ENCODE measurements at regions not wholly inside any gene's neighbourhood (a gene's known extent, or its start where the extent isn't known, plus 50 kb on each side); places are given as distances from the start of the nearest gene placed in this dataset.

DNA sequence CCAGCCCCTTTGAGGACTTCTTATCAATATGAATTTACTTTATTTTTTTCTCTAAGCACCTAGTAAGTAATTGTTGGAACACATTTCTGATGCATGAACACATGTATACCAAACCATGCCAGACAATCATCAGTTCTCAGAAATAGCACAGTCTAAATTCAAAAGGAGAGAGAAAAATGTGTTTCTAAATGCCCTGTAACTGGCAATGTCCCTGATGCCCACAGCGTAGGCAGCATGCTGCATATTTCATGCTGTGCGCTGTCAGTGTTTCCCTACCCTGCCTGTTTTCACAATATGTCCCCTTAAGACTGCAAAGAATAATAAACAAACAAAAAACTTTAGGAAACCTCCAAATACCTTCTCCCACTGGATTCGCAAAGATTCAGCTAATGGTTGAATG is 881.0 kb upstream of the CHAC2 start:
- no peaks in the 10 kb centered on the region for H3K9me3 ChIP-seq
- TF ChIP-seq, protein P1, sequence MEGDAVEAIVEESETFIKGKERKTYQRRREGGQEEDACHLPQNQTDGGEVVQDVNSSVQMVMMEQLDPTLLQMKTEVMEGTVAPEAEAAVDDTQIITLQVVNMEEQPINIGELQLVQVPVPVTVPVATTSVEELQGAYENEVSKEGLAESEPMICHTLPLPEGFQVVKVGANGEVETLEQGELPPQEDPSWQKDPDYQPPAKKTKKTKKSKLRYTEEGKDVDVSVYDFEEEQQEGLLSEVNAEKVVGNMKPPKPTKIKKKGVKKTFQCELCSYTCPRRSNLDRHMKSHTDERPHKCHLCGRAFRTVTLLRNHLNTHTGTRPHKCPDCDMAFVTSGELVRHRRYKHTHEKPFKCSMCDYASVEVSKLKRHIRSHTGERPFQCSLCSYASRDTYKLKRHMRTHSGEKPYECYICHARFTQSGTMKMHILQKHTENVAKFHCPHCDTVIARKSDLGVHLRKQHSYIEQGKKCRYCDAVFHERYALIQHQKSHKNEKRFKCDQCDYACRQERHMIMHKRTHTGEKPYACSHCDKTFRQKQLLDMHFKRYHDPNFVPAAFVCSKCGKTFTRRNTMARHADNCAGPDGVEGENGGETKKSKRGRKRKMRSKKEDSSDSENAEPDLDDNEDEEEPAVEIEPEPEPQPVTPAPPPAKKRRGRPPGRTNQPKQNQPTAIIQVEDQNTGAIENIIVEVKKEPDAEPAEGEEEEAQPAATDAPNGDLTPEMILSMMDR (IDR thresholded peaks at IDR 0.05; ENCODE audit: low read depth, low read length) = no peak
- no peaks in the 10 kb centered on the region for H3K4me1 ChIP-seq
- DNase-seq = no peak
- H3K4me3 ChIP-seq (ENCODE audit: low read depth, low read length) = no peak overlapping the region
- no peaks in the 10 kb centered on the region for H3K36me3 ChIP-seq
- H3K27me3 ChIP-seq = no peaks in the 10 kb centered on the region

DNA sequence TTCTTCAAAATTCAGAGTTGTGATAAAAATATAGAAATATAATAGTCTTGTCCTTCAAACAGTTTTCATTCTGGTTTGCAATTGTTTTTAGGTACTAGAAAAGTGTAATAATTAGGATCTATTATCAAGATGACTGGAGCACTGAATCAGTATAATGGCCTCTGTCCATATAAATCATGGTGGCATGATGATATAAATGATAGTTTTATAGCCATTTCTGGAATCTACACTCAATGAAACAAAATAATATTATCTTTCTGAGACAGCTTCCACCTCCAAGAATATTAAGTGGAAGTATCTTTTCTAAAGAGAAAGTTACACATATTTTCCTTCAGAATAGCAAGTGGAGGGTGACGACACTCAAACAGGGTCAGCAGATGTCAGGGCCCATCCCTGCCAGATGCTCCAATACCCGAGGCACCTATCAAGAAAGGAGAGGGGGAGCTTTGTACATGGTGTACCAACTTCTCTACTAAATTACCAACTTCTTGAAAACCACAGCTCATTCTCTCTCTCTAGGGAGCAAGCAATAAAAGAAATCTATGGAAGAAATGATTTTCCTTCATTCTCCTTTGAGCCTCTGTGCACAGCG is 882.7 kb upstream of the CHAC2 start:
- Histone ChIP-seq H3K4me1 (no peaks in the 10 kb centered on the region), H3K9me3 (no peaks in the 10 kb centered on the region), H3K27me3 (no peaks in the 10 kb centered on the region), H3K4me3 (ENCODE audit: low read depth, low read length) (no peak overlapping the region), H3K36me3 (no peaks in the 10 kb centered on the region)
- TF ChIP-seq, protein P1 (IDR thresholded peaks at IDR 0.05; ENCODE audit: low read depth, low read length) = no peak
- no peak for DNase-seq

DNA sequence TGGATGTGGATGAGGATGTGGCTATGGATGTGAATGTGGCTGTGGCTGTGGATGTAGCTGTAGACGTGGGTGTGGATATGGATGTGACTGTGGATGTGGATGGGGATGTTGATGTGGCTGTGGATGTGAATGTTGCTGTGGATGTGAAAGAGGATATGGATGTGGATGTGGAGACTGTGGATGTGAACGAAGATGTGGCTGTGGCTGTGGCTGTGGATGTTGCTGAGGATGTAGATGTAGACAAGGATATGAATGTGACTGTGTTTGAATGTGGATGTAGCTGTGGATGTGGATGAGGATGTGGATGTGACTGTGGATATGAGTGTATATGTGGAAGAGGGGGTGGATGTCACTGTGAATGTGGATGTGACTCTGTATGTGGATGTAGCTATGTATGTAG is 884.6 kb upstream of the CHAC2 start:
- no peaks in the 10 kb centered on the region for H3K9me3 ChIP-seq
- no peaks in the 10 kb centered on the region for H3K36me3 ChIP-seq
- TF ChIP-seq, protein P1 (IDR thresholded peaks at IDR 0.05; ENCODE audit: low read depth, low read length) = no peak
- no peak overlapping the region for H3K4me3 ChIP-seq (ENCODE audit: low read depth, low read length)
- no peaks in the 10 kb centered on the region for H3K27me3 ChIP-seq
- H3K4me1 ChIP-seq = no peaks in the 10 kb centered on the region
- no peak for DNase-seq

DNA sequence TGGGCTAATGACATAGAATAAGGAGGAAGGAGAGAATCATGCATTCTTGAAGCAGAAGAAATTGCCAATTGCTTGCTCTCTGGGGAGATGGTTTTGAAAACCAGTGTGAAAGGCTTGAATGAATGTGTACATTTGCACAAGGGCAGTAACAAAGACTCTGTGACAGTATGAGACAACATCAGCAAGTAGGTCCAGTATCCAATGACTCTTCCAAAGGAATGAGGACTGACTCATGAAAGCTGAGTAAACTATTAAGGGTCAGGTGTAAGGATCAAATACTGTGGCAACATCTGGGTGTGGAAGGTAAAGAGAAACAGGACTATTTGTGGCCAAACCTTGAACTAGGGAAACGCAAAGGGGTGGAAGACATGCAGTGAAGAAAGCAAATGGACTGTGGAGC is 886.0 kb upstream of the CHAC2 start:
- no peaks in the 10 kb centered on the region for H3K27me3 ChIP-seq
- TF ChIP-seq, protein P1 (IDR thresholded peaks at IDR 0.05; ENCODE audit: low read depth, low read length) = no peak
- no peak for DNase-seq
- H3K9me3 ChIP-seq = no peaks in the 10 kb centered on the region
- no peaks in the 10 kb centered on the region for H3K36me3 ChIP-seq
- H3K4me3 ChIP-seq (ENCODE audit: low read depth, low read length) = no peak overlapping the region
- H3K4me1 ChIP-seq = no peaks in the 10 kb centered on the region

DNA sequence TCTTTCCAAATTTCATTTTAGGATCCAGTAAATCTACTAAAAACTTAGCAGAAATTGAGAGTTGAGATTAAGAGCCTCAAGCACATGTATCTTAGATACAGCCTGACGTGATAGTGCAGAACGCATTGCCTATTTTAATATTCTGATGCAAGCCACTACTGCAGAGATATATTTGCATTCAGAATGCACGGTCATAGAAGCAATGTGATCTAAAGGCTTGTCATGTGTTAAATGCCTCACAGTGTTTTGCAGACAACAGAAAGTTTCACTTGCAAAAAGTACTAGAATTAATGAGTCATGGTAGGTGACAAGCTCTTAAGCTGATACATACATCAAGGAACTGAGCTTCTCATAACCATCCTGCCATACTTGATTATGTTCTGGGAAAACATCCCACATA is 886.7 kb upstream of the CHAC2 start:
- no peak overlapping the region for H3K4me3 ChIP-seq (ENCODE audit: low read depth, low read length)
- no peaks in the 10 kb centered on the region for H3K27me3 ChIP-seq
- H3K36me3 ChIP-seq = no peaks in the 10 kb centered on the region
- no peak for DNase-seq
- no peaks in the 10 kb centered on the region for H3K9me3 ChIP-seq
- H3K4me1 ChIP-seq = no peaks in the 10 kb centered on the region
- TF ChIP-seq, protein P1 (IDR thresholded peaks at IDR 0.05; ENCODE audit: low read depth, low read length) = no peak

DNA sequence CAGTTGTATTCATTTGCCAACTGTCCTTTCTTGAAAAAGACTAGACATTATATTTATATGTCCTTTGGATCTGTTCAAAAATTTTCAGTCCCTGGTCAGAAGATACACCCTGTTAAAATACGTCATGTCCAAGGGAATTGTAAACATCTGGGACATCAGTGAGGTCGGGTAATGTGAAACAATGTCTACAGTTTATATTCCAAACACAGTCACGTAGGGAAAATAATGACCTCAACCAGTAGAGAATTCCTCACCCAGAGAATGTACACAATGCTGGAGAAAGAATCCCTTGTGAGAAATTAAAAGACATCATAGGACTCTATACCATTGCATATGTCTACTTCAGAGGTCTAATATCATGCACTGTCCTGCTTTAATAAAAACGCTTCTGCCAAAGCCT is 888.0 kb upstream of the CHAC2 start:
- no peaks in the 10 kb centered on the region for H3K36me3 ChIP-seq
- no peak for DNase-seq
- no peak overlapping the region for H3K4me3 ChIP-seq (ENCODE audit: low read depth, low read length)
- H3K9me3 ChIP-seq = no peaks in the 10 kb centered on the region
- no peaks in the 10 kb centered on the region for H3K27me3 ChIP-seq
- H3K4me1 ChIP-seq = no peaks in the 10 kb centered on the region
- TF ChIP-seq, protein P1 (IDR thresholded peaks at IDR 0.05; ENCODE audit: low read depth, low read length) = no peak

Measured in BE2C (cell line).